ENCODE measurements at regions not wholly inside any gene's neighbourhood (a gene's known extent, or its start where the extent isn't known, plus 50 kb on each side); places are given as distances from the start of the nearest gene placed in this dataset.
"Not testable (repeated sequence)": the region's sequence is repeated elsewhere in the genome, so short reads cannot be mapped to it uniquely, and the experiment has no call there.

- not testable (repeated sequence) for DNase-seq; H3K36me3 ChIP-seq; H3K27me3 ChIP-seq (ENCODE audit: insufficient read depth, low read depth, severe bottlenecking); H3K9me3 ChIP-seq (ENCODE audit: severe bottlenecking); H3K4me3 ChIP-seq (ENCODE audit: low read depth, low read length); H3K27ac ChIP-seq
Measured at GRCh38 chr20:26251376-26251775, 554.7 kb upstream of the ZNF337 start.

- H3K27ac ChIP-seq; H3K36me3 ChIP-seq; H3K9me3 ChIP-seq (ENCODE audit: severe bottlenecking); H3K4me3 ChIP-seq (ENCODE audit: low read depth, low read length); H3K27me3 ChIP-seq (ENCODE audit: insufficient read depth, low read depth, severe bottlenecking); DNase-seq: not testable (repeated sequence)
Measured at GRCh38 chr20:26250249-26251114, 553.8 kb upstream of the ZNF337 start.

- Histone ChIP-seq H3K9me3 (ENCODE audit: severe bottlenecking) (no peaks in the 10 kb centered on the region), H3K36me3 (no peaks in the 10 kb centered on the region), H3K27me3 (ENCODE audit: insufficient read depth, low read depth, severe bottlenecking) (no peaks in the 10 kb centered on the region), H3K4me3 (ENCODE audit: low read depth, low read length) (no peak overlapping the region), H3K27ac (no peak overlapping the region)
- TF ChIP-seq CTCF (IDR thresholded peaks at IDR 0.05; ENCODE audit: low read depth, low read length) = no peak
- DNase-seq = no peak
Measured at GRCh38 chr20:26243731-26244130, 547.1 kb upstream of the ZNF337 start.

GRCh38 chr20:26220609-26221008 is 524.0 kb upstream of the ZNF337 start:
- H3K27me3 ChIP-seq (ENCODE audit: insufficient read depth, low read depth, severe bottlenecking); DNase-seq; H3K9me3 ChIP-seq (ENCODE audit: severe bottlenecking); H3K36me3 ChIP-seq; H3K4me3 ChIP-seq (ENCODE audit: low read depth, low read length); H3K27ac ChIP-seq: not testable (repeated sequence)

GRCh38 chr20:26219546-26219945 is 522.9 kb upstream of the ZNF337 start:
- H3K27ac ChIP-seq; H3K27me3 ChIP-seq (ENCODE audit: insufficient read depth, low read depth, severe bottlenecking); H3K4me3 ChIP-seq (ENCODE audit: low read depth, low read length); H3K36me3 ChIP-seq; DNase-seq; H3K9me3 ChIP-seq (ENCODE audit: severe bottlenecking): not testable (repeated sequence)

GRCh38 chr20:26218301-26218700 is 521.6 kb upstream of the ZNF337 start:
- H3K36me3 ChIP-seq = no peaks in the 10 kb centered on the region
- DNase-seq = no peak
- H3K4me3 ChIP-seq (ENCODE audit: low read depth, low read length) = no peak overlapping the region
- no peaks in the 10 kb centered on the region for H3K9me3 ChIP-seq (ENCODE audit: severe bottlenecking)
- H3K27me3 ChIP-seq (ENCODE audit: insufficient read depth, low read depth, severe bottlenecking) = peaks cover 2% of the 10 kb centered on the region
- no peak overlapping the region for H3K27ac ChIP-seq
- TF ChIP-seq CTCF (IDR thresholded peaks at IDR 0.05; ENCODE audit: low read depth, low read length) = no peak

- no peak for DNase-seq
- Histone ChIP-seq H3K27me3 (ENCODE audit: insufficient read depth, low read depth, severe bottlenecking) (no peaks in the 10 kb centered on the region), H3K9me3 (ENCODE audit: severe bottlenecking) (no peaks in the 10 kb centered on the region), H3K4me3 (ENCODE audit: low read depth, low read length) (no peak overlapping the region), H3K27ac (no peak overlapping the region), H3K36me3 (no peaks in the 10 kb centered on the region)
- no peak for TF ChIP-seq CTCF (IDR thresholded peaks at IDR 0.05; ENCODE audit: low read depth, low read length)
Measured at GRCh38 chr20:26216025-26216424, 519.4 kb upstream of the ZNF337 start.

GRCh38 chr20:26214991-26215390 is 518.3 kb upstream of the ZNF337 start:
- no peak for DNase-seq
- Histone ChIP-seq H3K4me3 (ENCODE audit: low read depth, low read length) (no peak overlapping the region), H3K9me3 (ENCODE audit: severe bottlenecking) (no peaks in the 10 kb centered on the region), H3K36me3 (no peaks in the 10 kb centered on the region), H3K27ac (no peak overlapping the region), H3K27me3 (ENCODE audit: insufficient read depth, low read depth, severe bottlenecking) (no peaks in the 10 kb centered on the region)
- no peak for TF ChIP-seq CTCF (IDR thresholded peaks at IDR 0.05; ENCODE audit: low read depth, low read length)
